ENCODE measurements at regions not wholly inside any gene's neighbourhood (a gene's known extent, or its start where the extent isn't known, plus 50 kb on each side); places are given as distances from the start of the nearest gene placed in this dataset.

GRCh38 chr2:105592288-105592687 lies 152.4 kb upstream of the NCK2 start:
- no peak for DNase-seq

GRCh38 chr2:105590780-105591660 lies 153.7 kb upstream of the NCK2 start:
- DNase-seq, result no peak

GRCh38 chr2:105588581-105588980 lies 156.1 kb upstream of the NCK2 start:
- DNase-seq, result no peak

- DNase-seq, result no peak
Measured at GRCh38 chr2:105587637-105588036, 157.1 kb upstream of the NCK2 start.

GRCh38 chr2:105584435-105585010 lies 160.2 kb upstream of the NCK2 start:
- peak; percentile 26 for DNase-seq

GRCh38 chr2:105582952-105583660 lies 161.6 kb upstream of the NCK2 start:
- no peak for DNase-seq

- DNase-seq, result no peak
Measured at GRCh38 chr2:105581555-105581944, 163.2 kb upstream of the NCK2 start.

- no peak for DNase-seq
Measured at GRCh38 chr2:105580870-105581554, 163.7 kb upstream of the NCK2 start.

- no peak for DNase-seq
Measured at GRCh38 chr2:105580216-105580615, 164.5 kb upstream of the NCK2 start.

DNA sequence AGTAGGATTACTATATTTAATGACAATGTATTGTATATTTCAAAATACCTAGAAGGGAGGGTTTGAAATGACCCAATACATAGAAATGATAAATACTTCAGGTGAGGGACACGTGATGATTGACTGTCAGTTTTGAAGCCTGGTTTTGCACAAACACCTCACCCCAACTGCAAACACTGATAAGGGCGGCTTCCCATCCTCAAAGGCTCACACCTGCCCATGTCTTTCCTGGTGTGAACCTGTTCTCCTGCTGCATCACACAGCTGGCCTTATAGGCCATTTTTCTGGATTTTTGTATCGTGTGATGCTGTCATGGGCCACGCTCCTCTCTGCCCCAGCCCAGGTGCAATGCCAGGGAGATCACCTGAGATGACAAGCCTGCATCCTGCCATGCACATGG lies 166.5 kb upstream of the NCK2 start:
- no peak for DNase-seq

- DNase-seq, result no peak
Measured at GRCh38 chr2:105577762-105578161, 166.9 kb upstream of the NCK2 start.

DNA sequence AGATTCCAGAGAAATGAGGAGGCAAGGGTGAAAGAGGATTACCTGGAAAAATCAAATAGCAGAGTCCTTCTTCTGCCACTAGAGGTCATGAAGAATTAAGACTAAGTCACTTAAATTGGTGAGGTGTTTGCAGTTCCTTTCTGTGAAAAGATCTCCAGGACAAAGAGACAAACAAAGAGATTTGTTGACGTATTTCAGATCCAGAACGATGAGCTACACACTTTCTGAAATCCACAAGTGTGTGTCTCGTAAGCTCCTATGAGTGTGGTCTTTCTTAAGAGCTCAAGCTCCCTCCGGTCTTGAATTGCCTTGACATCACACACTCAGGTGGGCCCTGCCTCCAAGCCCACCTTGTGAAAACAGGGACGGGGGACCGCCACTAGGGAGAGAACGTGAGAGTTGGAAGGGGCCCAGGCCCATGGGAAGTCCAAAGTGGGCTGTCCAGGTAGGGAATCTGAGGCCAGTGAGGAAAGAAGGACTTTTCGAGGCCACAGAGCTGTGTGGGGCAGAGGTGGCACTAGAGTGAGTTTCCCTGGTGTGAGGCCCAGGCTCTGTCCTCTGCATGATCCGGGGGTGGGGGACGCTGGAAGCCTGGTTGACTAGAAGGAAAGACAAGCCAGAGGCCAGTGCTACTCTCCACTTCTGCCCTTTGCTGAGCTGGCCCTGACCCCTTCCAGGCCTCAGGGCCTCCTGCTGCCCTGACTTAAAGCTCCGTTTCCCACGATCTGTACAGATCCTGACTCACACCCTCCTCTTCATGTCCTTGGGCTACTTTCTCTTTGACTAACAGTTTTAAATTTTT lies 168.1 kb upstream of the NCK2 start:
- DNase-seq, result peak; percentile 85

DNA sequence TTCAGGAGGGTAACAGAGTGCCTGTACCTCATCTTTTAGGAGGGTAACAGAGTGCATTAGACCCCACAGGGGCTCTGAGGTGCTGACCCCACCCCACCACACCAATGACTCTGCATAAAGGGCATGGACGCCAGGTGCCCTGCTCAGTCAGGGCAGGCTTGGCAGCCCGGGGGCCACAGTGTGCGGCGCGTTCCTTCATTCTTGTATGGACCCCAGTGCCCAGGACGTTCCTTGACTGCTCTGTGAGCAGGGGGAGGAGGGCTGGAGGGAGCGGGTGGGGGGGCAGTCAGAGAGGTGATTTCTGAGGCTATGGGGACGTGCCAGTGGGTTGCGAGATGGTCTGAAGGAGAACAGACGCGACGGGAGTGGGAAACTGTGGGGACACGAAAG lies 168.7 kb upstream of the NCK2 start:
- DNase-seq, result no peak

DNA sequence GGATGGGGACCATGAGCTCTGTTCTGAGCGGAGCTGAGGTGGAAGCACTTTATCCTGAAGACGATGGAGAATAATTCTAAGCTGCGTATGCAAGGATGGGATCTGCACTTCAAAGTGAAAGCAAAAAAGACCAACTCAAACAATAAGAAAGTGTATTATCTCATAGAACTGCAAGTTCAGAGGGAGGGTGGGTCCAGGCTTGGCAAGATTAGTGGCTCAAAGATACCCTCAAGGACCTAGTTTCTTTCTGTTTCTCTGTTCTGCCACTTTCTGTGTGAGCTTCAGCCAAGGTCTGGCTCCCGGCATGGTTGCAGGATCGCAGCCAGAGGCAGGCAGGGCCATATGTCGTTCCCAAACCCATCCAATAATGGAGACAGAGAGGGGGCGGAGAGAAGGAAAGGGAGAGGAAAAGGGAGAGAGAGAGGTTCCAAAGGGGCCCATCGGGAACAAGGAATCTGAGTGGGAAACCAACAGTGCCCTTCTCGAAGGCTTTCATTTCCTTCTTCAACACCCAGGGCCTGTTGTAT lies 169.2 kb upstream of the NCK2 start:
- DNase-seq, result no peak

- DNase-seq, result no peak
Measured at GRCh38 chr2:105574796-105575344, 169.8 kb upstream of the NCK2 start.

GRCh38 chr2:105573910-105574655 lies 170.6 kb upstream of the NCK2 start:
- DNase-seq, result no peak

DNA sequence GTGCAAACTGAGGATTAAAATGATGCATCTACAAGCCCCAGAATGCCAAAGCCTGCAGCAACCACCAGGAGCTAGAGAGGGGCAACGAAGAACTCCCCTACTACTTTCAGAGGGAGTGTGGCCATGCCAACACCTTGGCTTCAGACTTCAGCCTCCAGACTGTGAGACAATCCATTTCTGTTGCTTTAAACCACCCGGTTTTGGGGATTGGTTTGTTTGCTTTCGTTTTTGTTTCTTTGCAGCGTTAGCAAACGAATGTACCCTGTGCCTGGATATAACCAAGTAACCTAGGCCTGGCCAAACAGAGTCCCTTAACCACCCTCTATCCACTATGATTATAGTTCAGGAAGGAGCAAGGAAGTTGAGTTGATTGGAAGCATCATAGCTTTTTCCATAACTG lies 171.2 kb upstream of the NCK2 start:
- DNase-seq, result no peak

GRCh38 chr2:105571445-105571987 lies 172.7 kb upstream of the FHL2 start:
- DNase-seq, result no peak

DNA sequence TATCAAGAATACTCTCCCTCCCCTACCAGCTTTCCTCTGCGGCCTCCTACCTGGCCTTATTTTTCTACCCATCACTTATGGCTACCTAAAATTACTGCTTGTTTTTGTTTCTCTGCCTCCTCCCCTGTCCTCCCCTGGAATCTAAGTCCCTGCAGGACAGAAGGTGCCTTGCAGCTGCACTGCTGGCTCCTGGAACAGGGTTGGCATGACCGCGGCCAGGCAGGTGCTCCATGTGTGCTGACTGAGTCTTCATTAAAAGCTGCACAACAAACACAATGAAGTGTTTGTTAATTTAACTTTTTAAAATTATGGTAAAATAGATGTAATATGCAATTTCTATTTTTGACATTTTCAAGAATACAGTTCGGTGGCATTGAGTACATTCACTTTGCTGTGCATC lies 171.9 kb upstream of the FHL2 start:
- DNase-seq, result no peak

DNA sequence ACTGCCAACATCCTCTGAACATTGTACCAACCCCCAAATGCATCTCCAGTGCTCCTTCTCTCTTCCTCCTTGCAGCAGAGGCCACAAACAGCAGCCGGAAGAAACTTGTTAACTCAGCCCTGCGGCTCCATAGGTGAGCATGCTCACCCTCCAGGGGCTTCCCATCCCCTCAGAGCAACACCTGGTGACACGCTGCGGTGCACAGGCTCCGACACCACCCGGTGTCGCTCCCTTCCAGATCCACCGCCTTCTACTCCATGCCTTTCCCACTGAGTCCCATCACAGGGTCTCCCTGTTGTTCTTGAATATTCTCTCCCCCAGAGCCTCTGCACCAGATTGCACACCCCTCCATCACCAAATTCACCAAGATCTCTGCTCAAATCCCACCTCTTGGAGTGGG lies 171.5 kb upstream of the FHL2 start:
- no peak for DNase-seq

DNA sequence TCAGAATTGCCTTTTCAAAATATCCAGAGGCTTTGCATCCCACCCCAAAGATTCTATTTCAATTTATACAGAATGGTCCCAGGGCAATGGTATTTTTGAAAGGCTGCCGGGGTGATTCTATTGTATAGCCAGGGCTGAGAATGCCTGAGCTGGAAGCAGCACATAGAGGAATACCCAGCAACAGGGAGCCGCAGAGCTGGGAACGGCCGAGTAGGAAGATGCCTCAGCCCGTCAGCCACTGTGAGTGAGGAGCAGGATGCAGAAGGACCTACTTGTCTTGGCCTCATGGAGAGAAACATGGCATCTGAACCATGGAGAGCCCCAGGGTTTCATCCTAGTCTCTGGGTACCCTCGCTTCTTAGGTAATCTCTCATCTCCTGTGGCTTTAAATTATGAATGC lies 170.8 kb upstream of the FHL2 start:
- no peak for DNase-seq
